Islet precursor cell (in vitro differentiated cells): ENCODE measurements at regions not wholly inside any gene's neighbourhood (a gene's known extent, or its start where the extent isn't known, plus 50 kb on each side); places are given as distances from the start of the nearest gene placed in this dataset.
"Not testable (repeated sequence)": the region's sequence is repeated elsewhere in the genome, so short reads cannot be mapped to it uniquely, and the experiment has no call there.

Experiments used
- DNase-seq: peaks from one replicate; pipeline ENCODE4 v3.0.0-alpha.2; 2018

DNA sequence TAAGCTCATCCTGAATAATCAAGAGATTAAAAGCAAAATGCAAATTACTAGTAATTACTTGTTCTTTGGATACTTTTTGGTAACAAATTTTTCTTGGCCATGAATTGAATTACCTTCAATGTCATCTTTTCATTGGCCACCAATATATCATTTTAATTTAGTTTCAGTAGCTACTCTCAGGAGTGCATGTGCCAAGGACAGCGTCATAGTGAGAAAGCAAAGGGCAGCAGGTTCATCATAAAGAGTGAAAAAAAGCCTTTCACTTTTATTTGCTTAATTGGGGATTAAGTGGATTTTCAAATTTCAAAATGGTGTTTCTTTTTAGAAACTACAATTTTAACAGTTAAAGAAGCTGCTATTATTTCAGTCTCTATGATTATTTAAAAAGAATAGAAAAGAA is 815.2 kb downstream of the NR4A2 start:
- no peak for DNase-seq

DNA sequence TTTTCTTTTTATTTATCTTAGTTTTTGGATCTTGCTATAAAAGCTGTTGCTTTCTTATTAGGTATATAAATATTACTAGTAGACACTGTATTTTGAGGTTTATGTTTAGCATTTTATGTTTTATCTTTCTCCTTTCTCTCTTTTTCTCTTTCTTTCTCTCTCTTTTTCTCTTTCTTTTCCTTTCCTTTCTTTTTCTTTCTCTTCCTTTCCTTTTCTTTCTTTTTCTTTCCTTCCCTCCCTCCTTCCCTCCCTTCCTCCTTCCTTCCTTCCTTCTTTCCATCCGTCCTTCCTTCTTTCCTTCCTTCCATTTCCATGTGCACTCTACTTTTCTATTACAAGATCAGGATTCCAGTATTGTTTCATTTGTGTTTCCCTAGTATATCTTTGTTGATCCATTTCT is 814.8 kb downstream of the KCNJ3 start:
- DNase-seq, result no peak

DNA sequence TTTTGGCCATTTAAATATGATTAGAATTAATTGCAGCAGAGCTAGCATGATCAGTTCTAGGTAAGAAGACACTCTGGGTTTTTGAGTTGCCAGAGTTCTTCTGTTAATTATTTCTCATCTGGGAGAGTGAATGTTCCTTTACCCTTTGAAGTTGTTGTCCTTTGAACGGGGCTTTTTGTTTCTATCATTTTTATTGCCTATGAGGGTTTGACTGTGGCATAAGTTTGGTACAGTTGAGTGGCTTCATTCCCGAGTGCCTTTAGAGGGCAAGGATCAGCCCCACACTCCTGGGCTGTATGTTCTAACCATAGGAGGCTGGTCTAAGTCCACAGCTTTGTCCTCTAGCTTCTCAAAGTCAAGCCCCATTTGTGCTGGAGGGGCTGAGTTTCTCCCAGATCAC is 804.3 kb downstream of the KCNJ3 start:
- DNase-seq, result no peak

DNA sequence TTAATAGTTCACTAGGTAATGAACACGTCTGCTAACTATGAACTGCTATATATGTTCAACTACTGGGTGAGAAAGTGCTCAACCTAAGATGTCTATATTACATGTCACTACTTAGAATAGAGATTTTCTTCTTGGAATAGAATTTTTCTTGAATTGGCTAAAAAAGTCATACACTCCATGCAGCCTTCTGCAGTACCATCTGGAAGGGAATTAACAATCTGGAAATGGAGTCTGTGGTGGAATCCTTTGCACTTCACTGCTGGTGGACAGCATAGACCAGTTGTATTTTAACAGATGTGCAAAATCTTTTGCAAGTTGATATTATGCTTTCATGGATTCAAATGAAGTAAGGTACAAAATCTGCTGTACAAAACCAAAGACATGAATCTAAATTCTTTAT is 799.6 kb downstream of the KCNJ3 start:
- no peak for DNase-seq

DNA sequence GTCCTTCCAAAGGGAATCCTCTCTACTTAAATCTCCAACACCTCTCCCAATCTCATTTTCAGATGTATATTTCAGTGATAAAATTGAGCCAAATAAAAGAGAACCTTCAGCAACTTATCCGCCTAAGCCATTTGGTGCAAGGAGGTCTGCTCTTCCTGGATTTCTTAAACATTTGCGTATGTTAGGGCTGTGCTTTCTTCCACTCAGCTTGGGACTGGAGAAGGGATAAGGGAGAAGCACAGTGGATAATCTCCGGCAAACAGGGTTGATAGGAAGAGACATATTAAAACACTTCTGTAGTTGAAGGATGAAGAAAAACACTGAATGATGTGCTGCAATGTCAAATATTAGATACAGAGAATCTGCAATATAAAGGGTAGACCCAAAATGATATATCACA is 796.2 kb downstream of the KCNJ3 start:
- DNase-seq, result no peak

DNA sequence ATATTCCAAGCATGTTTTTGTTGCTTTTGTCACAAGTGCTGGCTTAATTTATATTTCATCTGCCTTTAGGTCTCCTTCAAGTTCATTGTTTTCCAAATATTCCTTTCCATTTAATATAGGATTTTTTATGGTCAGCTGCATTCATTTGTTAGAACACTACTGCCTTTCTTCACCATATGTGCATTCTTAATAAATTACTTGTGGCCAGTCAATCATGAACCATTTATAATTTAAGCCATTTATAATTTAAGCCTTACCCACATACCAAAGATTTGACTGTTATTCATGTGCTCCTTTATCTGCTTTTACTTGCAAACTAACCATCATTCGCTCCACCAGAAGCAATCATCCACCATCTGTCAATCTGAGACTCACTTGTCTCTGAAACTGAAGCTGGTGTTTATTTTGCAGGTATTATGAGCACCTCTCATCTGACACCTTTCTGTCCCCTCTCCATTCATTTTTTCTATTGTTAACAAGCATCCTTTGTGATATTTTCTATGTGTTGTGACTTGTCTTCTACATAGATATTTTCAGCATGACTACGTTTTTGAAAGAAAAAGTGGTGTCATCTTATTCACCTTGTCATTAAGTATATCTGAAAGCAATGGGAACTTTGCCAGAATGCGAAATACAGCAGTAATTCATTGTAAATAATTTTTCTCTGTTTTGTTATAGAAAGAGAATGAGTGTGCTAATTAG is 786.8 kb downstream of the KCNJ3 start:
- no peak for DNase-seq

DNA sequence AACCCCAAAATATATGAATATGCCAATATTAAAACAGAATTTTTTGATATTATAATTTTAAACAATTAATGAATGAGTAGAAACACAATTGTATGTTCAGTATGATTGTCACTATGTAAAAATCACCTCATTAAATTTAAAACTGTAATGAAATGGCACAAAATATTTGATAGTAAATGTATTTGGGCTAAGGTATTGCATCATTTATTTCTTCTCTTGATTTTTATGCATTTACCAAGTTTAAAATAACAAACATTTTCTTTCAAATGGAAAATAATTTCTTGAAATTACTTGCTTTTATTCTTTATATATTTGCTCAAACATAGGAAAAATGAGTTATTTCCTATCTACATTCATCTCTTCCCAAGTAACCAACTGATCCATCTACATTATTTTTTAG is 782.6 kb downstream of the KCNJ3 start:
- no peak for DNase-seq

DNA sequence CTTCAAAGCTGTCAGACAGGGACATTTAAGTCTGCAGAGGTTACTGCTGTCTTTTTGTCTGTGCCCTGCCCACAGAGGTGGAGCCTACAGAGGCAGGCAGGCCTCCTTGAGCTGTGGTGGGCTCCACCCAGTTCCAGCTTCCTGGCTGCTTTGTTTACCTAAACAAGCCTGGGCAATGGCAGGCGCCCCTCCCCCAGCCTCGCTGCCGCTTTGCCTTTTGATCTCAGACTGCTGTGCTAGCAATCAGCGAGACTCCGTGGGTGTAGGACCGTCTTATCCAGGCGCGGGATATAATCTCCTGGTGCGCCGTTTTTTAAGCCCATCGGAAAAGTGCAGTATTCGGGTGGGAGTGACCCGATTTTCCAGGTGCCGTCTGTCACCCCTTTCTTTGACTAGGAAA is 773.5 kb downstream of the KCNJ3 start:
- DNase-seq, result not testable (repeated sequence)

DNA sequence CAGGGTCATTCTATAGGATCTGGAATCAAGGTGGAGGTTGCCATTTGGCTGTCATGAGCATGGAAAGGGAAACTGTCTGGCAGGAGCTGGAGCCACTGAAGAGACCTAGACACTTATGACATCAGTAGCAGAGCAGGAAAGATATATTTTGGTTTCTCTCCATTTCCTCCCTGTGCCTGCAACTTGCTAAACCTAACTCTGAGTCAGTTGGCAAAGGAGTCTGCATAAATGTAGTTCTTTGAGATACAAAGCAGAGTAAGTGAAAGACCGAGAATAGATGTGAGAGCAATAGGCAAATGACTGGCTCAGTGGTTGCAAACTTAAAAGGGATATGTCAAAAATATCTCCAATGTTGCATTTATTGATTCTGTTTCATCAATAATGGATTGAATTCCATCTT is 757.7 kb downstream of the KCNJ3 start:
- peak; percentile 33 for DNase-seq

DNA sequence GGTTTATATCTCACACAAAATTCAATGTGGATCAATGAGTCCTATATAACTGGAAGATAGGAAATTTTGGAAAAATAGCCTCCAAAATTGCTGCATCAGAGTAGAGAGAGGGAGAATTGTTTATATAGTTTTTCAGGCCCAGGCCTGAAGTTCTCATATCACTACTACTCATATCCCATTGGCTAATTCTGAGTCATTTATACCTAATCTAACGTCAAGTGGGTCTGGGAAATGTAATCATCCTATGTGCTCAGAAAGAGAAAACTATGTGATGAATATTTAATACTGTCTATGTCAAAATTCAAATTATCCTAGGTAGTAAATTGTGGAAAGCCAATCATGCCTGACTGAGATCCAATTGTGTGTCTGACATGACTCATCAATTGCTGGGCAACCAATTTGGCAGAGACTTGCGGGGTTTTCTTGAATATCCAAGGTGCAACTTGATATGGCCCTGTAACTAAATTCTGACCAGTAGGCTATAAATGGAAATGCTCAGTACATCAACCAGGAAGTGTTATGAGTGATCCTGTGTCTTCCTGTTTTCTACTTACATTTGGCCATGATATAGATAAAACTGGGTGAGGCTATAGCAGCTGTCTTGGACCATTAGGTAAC is 744.4 kb downstream of the KCNJ3 start:
- no peak for DNase-seq

DNA sequence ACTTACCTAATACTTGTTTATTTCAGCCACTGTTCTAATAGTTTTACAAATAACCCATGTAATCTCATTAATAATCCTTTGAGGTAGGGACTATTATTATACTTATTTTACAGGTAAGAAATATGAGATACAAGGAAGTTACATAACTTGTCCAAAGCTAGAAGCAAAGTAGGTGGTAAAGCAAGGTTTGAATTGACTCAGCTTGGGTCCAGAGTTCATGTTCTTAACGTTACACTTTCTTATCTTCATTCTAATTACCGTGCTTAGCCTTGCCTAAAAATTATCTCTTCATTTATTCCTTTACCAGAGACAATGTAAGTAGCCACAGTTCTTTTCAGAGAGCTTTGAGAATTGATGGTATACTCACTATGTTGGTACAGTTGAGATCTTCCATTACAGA is 743.6 kb downstream of the KCNJ3 start:
- DNase-seq, result no peak

DNA sequence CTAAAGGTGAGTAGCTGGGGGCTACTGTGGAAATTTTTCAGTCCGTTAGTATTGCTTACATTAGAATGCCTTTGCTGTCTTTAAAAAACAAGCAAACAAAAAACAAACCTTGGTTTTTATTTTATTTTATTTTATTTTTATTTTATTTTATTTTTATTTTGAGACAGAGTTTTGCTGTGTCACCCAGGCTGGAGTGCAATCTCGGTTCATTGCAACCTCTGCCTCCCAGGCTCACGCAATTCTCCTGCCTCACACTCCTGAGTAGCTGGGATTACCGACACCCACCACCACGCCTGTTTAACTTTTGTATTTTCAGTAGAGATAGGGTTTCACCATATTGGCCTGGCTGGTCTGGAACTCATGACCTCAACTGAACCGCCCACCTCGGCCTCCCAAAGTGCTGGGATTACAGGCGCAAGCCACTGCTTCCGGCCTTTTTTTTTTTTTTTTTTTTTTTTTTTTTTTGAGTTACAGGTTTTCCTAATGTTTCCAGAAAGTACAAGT is 732.6 kb downstream of the KCNJ3 start:
- no peak for DNase-seq

DNA sequence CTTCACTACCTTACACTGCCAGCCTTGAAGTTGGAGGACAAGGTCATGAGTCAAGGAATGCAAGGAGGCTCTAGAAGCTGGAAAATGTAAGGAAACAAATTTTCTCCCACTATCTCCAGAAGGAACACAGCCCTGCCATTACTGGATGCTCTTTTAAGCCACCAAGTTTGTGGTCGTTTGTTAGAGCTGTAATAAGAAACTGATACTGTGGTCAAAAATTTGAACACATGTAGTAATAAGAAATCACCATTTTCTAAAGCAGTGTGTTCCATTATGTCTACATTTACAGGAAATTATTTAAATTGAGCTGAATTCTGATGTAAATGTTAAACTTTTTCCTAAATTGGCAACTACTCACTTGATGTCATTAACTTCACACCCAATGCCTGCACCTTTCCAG is 729.0 kb downstream of the KCNJ3 start:
- DNase-seq, result no peak

DNA sequence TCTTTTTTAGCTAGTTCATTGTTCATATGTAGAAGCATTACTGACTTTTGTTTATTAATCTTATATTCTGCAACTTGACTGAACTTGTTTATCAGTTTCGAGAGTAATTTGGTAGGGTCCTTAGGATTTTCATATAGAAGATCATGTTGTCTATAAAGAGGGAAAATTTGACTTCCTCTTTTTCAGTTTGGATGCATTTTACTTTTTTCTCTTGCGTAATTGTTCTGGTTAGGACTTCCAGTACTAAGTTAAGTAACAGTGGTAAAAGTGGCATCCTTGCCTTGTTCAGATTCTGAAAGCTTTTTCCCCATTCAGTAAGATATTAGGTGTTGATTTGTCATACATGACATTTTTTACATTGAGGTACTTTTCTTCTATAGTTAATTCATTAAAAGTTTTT is 726.0 kb downstream of the KCNJ3 start:
- DNase-seq, result no peak

DNA sequence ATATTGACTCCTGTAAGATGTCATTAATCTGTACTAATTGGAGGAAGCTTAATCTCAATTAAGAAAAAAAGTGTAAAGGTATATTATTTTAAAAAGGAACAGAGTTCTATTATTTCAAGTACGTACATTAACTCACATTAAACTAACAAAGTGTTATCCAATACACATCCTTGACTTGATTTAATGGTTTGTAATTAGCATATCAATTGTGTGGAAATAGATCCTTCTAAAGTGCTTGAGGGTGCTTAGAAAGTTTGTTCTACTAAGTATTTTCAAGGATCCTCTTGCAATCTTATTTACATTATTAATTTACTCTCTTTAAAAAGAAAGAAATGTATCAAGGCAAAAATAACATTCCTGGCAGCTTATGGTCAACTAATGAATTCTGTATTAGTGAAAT is 720.3 kb downstream of the KCNJ3 start:
- DNase-seq, result no peak

DNA sequence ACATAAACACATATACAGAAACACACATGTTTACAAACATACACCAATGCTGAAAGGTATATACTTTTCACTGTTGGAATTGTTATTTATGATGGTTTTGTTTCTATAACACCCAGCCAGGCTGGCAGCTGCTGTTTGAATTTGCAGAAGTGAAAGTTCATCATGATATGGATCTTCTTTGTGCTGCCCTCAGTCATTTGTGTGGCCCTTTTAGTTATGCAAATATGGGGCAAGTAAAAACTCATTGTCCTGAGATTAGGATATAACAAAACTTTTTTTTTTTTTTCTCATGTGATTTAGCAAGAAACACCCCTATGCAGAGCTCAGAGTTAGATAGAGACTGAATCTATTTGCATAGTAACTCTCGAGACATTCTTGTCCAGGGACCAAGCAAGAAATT is 714.1 kb downstream of the KCNJ3 start:
- no peak for DNase-seq

DNA sequence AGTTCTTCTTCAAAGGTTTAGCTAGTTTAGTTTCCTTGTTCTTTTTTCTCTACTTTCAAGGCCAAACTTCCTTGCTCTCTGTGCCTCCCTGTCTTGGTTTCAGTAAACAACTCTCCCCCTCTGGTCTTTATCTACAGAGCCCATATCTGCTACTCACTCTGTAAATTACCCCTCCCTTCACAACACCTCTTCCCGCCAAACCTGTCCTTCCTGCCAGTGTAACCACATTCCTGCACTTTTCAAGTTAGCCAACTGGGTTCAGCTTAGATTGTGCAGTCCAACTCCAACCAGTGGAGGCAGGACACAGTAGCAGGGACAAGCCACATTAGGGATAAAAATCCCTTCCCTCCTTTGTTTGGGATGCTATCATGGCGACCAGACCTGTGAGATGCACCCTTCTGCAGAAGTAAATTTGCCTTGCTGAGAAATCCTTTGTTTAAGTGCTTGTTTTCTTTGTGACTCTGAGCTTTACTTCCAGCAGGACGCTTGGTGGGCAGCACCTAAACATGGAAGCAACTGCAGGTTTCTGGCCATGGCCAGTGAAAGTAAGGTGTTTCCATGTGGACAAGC is 706.0 kb downstream of the KCNJ3 start:
- DNase-seq, result peak; percentile 88

DNA sequence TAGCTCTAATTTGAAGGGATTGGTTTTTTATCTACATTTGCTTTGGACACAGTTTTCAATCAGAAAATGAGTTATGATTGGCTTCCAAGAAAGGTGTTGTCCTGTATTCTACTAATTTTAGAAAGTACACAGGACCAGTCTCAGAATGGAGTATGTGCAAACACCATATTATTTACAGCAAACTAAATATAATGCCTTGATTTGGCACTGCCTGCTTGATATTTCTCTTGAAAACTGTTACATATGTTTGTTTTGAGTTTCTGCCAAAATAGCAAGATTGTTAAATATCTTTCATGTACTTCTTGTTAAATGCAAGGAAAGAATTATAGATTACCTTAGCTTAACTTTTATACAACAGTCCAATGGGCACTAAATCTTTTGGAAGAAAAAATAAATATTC is 694.9 kb downstream of the KCNJ3 start:
- DNase-seq, result no peak

DNA sequence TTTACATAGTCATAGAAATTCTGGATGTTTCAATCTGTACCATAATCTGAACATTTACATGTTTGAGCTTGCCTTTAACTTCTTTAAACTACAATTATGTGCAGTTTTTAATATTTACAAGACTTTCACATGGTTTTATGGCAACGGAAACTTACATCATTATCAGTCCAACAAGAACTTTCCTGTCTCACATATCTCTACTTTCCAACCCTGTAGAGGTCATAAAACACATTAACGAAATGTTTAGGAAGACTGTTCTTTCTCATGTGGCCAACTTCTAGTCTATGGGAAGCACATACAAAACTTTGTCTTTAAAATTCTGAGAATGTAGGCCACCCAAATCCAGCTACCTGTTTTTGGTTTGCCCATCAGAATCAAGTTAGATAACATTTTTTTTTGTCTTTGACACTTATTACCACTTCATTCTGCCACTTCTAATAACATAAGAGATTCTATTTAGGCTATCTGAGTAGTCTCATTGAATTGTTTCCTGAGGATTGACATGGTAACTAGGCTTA is 693.2 kb downstream of the KCNJ3 start:
- DNase-seq, result no peak

DNA sequence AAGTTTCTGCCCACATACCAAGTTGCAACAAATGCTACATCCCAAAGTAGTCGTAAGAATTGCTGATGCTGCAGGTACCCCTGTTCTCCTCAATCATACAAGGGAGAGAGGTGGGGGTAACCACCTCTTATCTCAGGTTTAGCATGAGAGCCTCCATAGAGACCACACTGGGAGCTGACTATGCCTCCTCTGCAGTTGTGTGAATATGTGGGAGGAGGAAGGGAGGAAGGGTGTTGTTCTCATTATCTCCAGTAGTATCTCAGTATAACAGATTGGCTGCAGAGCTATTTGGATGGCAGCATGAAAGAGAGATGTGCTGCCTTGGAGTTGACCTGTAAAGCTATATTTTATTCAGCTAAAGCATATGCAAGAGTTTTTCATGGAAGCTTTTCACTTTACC is 690.7 kb downstream of the KCNJ3 start:
- DNase-seq, result no peak

DNA sequence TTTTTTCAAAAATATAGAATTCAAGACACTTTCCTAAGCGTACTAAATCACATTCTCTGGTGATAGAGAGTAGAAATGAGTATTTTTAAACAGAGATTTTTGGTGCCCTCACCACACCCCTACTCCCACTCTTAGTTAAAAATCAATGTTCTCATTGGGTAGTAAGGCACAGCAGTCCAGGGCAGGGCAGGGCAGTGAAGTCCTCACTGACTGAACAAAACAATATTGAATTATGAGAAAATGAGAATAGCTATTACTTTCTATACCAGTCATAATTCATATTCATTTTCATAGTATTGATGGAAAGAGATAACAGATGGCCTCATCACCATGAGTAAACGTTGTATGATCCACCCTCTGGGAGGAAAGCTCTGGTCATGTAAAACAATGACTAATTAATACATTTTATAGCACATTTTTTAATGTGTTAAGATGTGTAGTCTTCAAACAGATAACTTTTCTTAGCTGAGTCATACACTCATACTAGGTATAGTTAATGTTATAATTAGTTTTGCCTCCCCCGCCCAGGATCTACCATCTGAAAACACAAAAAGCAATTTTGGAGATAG is 686.1 kb downstream of the KCNJ3 start:
- no peak for DNase-seq

DNA sequence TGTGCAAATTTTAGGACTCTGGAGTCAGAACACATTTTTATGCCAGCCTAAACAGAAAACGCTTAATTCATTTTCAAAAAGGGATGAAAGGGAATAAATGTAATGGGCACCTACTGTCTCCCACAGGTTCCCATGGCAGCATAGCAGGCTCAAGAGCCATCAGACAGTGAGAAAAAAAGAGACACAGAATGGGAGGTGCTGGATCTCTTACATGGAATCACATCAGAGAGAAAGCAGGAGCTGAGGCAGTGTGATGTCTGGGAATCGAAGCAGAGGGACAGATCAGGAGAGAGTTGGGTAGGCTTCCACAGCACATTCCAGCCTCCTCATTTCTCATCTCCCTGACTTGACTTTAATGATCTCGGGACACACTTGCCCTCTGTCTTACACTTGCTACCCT is 684.3 kb downstream of the KCNJ3 start:
- DNase-seq, result no peak

DNA sequence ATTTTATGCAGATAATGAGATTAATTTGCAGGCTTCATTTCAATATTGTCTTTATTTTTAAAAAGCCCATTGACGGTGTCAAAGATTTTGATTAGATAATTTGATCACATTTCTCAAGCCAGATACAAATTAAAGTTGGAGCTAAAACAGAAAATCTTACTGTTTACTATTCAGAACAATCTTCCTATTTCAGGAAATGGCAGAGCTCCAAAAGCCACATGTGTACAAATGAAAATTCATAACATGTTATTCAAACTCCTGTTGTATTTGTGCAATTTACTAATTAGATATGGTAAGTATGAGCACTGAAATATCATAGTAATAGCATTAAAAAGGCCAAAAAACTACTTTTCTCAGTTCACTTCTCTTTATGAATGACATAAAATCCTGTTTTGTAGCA is 682.9 kb downstream of the KCNJ3 start:
- DNase-seq, result no peak

DNA sequence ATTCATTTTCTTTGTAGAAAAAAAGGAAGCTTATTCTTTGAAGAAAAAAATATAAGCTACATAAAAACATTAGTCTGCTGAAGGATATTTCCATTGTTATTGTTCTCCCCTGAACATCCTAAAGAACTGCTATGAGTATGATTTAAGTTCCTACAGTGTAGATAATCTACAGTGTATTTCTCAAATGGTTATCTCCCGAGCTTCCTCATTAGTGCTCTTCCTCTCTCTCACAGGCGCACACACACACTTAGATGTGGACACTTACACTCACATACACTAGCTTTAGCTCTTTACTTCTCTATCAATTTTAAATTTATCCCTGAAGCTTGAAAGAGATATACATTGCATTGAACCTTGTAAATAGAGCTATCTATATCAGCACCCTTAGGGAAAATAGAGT is 681.0 kb downstream of the KCNJ3 start:
- no peak for DNase-seq
